Coronary artery (tissue), 2 donors: ENCODE measurements at regions not wholly inside any gene's neighbourhood (a gene's known extent, or its start where the extent isn't known, plus 50 kb on each side); places are given as distances from the start of the nearest gene placed in this dataset.

Source experiments
- DNase-seq: peaks from one replicate; pipeline ENCODE4 v3.0.0-alpha.2; 2017; ENCODE audit warnings: low spot score
- H3K27ac ChIP-seq, 2 donors: fragments of 200-600 bp; sonication (generic); one replicate each; pipeline ENCODE4 v1.5.1; 2016 to 2019
- H3K4me3 ChIP-seq: fragments of 200-600 bp; sonication (generic); 2 replicates; pipeline ENCODE4 v1.5.1; 2016; ENCODE audit warnings: mild to moderate bottlenecking, moderate library complexity
- TF ChIP-seq, protein P1 (sequence below): fragments of 200-600 bp; sonication (generic); IDR thresholded peaks from one replicate; pipeline ENCODE4 v1.5.1; 2019; ENCODE audit warnings: antibody characterized with exemption

DNA sequence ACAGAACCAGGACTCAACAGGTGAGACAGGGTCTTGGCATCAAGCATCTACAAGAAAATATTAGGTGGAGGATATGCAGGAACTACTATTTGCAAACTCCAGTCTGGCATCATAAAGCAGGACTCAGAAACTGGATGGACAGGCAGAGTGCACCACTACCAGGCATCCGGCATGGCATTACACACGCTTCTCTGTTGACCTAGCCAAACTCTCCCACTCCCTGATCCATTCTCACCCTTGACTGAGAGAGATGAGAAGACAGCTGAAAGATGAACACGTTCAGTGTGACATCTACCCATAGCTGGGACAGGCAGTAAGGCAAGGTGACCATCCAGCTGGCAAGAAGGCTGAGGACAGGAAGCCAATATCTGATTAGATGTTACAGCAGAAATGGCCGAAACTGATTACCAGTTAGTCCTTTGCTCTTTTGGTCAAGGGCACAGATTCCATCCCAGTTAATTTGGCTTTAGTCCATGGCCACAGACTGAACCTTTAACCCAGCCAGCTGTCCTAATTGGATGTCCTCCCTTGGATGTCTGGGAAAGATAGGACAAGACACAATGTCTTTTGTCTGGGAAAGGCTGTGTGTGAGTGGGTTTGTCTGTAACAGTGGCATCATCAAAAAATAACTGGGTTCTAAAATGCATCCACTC, 71.6 kb downstream of the BBS10 start:
- peak overlapping the region in 1 of 2 donors; percentile 15 for H3K27ac ChIP-seq
- TF ChIP-seq, protein P1, sequence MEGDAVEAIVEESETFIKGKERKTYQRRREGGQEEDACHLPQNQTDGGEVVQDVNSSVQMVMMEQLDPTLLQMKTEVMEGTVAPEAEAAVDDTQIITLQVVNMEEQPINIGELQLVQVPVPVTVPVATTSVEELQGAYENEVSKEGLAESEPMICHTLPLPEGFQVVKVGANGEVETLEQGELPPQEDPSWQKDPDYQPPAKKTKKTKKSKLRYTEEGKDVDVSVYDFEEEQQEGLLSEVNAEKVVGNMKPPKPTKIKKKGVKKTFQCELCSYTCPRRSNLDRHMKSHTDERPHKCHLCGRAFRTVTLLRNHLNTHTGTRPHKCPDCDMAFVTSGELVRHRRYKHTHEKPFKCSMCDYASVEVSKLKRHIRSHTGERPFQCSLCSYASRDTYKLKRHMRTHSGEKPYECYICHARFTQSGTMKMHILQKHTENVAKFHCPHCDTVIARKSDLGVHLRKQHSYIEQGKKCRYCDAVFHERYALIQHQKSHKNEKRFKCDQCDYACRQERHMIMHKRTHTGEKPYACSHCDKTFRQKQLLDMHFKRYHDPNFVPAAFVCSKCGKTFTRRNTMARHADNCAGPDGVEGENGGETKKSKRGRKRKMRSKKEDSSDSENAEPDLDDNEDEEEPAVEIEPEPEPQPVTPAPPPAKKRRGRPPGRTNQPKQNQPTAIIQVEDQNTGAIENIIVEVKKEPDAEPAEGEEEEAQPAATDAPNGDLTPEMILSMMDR = no peak
- DNase-seq = no peak

DNA sequence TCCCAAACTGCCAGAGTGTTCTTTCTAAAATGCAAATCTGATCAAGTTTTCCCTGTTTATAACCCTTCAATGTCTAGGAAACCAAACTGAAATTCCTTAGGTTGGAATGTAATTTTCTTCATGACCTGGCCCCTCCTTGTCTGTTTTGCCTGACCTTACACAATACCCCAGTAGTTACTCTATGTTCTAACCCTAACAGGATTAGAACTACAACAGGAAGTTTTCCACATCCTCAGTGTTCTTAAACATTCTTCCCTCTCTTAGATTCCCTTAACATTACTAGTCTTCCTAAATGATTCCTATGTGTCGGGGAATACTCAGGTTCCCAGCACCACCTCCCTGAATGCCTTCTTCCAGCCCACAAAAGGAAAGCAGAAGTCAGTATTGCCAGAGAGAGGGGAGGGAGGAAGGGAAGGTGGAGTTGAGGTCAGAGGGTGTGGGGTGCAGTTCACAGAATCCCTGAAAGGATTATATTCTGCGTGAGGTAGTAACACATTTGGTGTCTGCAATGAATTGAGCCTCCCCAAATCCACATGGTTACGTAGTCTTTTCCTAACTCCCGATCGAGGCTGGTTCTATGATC, 72.6 kb downstream of the BBS10 start:
- H3K27ac ChIP-seq = no peak overlapping the region
- TF ChIP-seq, protein P1 = no peak

More for the DNA sequence above, 71.6 kb downstream of the BBS10 start:
- H3K4me3 ChIP-seq = no peak overlapping the region

DNA sequence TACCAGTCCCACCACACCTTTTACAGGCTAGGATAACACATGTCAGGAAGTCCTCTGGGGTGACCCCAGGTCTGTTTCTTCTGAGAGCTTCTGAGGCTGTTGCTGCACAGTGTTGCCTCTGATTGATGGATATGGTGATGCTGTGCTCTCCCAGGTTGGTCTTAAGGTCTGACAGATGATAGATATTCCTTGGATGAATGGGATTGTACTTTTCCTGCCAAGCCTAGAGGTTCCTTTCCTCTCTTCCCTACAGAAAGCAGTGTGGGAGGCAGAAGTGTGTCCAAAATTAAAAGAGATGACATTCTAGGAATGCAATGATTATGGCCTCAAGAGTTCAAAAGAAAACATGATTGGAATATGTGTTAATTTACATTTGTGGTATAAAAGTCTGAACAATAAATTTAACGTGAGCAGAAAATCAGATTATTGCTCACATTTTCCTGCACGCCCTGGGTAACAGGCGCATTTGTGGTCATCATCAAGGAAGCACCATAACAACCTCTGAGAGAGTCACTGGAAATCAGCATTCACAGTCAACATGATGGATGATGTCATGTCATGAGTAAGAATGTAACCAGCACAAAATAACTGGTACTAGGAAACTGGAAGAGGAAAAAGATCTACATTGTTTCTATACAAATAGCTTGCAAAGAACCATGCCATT, 73.7 kb downstream of the BBS10 start:
- H3K27ac ChIP-seq = no peak overlapping the region
- DNase-seq = no peak
- TF ChIP-seq, protein P1 = no peak
- no peak overlapping the region for H3K4me3 ChIP-seq

More for the DNA sequence above, 72.6 kb downstream of the BBS10 start:
- no peak for DNase-seq
- no peak overlapping the region for H3K4me3 ChIP-seq

DNA sequence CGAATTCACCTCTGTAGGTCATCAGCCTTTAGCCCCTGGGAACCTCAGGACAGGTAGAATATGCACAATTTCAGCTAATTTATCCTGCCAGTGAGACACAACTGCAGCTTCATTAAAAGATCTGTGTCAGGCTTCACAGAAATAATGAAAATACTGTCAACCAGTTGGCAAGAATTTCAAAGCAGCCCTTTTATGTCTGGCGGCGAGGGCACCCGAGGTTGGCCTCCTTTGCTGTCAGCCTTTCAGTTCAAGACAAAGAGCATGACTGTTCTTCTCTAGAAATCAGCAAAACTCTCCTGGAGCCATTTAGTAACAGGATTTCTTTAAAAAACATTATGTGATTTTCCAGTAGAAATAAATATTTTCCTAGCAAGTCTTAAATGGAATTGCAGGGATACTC, 75.9 kb downstream of the BBS10 start:
- Histone ChIP-seq H3K27ac (no peak overlapping the region), H3K4me3 (no peak overlapping the region)
- TF ChIP-seq, protein P1 = no peak
- DNase-seq = no peak

DNA sequence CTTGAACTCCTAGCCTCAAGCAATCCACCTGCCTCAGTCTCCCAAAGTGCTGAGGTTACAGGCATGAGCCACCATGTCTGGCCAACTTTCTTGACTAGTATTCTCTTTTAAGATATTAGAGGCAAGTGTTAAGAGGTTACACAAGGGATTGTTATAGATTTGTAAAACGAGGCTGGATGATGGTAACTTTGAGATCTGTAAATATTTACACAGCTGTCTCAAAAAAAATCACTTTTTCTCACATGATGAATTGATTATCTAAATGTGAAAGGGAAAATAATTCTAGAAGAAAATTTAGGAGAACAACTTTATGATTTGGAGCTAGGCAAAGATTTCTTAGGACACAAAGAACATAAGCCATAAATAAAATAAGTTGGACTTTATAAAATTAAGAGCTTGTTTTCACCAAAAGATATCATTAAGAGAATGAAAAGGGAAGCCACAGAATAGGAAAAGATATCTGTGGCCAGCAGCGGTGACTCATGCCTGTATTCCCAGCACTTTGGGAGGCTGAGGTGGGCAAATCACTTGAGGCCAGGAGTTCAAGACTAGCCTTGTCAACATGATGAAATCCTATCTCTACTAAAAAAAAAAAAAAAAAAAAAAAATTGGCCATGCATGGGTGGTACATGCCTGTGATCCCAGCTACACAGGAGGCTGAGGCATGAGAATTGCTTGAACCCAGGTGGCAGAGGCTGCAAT, 77.4 kb downstream of the BBS10 start:
- Histone ChIP-seq H3K27ac (no peak overlapping the region), H3K4me3 (no peak overlapping the region)
- TF ChIP-seq, protein P1 = no peak
- no peak for DNase-seq

DNA sequence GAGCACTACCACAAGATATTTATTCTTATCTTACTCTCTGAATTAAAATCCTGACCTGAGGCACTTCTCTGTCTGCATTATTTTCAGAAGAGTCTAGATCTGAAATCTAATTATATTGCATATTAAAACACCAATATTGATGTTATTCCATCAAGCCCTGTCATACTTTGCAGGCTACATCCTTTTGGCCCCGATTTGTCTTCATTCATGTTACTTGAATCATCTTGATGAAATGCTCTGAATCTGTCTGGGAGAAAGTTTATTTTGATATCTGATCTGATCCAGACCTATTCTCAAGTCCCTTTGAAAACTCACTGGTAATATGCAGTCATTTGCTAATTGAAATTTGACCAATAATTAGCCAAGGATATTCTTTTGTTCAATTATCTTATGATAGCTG, 79.9 kb downstream of the BBS10 start:
- Histone ChIP-seq H3K4me3 (no peak overlapping the region), H3K27ac (no peak overlapping the region)
- TF ChIP-seq, protein P1 = no peak
- DNase-seq = no peak
